NCI-H187 (cell line): ENCODE measurements at regions not wholly inside any gene's neighbourhood (a gene's known extent, or its start where the extent isn't known, plus 50 kb on each side); places are given as distances from the start of the nearest gene placed in this dataset.

Experiments
- DNase-seq, 2 experiments: peaks; one replicate each; lab custom pipeline; 2025; lab: John Stamatoyannopoulos, UW

DNA sequence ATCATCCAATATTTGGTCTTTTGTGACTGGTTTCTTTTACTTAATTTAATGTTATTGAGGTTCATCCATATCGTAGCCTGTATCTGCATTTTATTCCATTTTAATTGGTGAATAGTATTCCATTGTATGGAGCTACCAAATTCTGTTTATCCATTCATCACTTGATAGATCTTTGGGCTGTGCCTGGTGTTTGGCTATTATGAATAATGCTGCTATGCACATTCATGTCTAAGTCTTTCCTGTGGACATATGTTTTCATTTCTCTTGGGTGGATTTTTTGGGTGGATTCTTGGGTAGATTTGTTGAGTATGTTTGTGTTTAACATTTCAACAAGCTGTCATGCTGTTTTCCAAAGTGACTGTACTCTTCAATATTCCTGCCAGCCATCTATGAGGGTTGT lies 52.5 kb upstream of the NEDD4L start:
- DNase-seq: no peak

DNA sequence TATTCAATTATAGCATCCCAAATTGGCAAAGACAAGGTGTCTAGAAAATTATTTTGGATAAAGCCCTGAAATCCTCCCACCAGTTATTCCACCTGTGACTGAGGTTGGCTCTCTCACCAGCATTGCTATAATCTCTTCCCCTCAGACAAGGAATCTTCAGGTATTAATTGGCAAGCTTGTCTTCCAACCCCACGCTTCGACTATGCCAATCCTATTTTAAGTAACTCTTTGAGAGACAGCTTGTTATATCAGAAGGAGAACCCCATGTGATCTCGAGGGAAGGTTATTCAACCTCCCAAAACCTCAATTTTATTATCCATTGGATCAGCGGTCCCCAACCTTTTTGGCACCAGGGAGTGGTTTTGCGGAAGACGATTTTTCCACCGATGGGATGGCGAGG lies 54.5 kb upstream of the NEDD4L start:
- no peak for DNase-seq

DNA sequence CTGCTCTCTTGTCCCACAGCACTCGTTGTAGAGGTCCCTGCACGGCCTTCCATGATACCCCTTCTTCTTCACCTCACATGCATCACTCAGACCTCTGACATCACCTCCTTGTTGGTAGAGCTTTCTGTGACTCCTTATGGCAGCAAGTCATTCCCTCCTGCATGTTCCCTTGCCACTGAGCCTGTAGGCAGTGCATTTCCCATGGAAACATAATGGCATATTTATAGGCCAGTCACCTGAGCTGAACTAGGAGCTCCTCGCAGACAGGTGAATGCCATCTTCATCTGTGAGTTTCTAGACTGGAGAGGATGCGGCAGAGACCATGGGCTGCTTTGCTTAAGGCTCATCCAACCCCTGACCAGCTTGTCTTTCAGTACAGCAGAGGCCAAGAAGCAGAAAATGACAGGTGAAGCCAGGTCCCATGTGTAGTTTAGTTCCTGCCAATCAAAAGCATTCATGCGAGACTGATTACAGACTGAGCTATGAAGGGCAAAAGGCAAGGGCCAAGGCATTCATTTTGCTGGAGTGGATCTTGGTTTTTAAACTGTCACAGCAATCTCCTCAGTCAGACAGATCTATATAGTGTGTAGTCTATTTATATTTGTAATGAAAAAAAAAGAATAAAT lies 59.4 kb upstream of the NEDD4L start:
- peak; percentile 57 to 60 for DNase-seq

DNA sequence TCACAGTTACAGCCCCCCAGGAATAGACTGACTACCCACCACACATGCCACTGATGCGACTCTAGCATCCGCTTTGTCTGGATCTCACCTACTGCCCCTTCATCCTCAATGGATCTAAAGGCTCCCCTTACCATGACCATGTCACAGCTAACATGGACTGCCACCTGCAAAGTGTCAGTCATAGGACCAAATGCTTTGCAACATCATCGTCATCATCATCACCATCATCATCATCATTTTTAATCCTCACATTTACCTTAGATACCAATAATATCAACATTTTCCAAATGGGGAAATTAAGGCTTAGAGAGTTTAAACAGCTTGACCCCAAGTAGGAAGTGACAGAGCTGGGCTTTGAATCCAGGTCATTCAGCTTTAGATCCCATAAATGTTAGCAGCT lies 60.1 kb upstream of the NEDD4L start:
- DNase-seq: no peak

DNA sequence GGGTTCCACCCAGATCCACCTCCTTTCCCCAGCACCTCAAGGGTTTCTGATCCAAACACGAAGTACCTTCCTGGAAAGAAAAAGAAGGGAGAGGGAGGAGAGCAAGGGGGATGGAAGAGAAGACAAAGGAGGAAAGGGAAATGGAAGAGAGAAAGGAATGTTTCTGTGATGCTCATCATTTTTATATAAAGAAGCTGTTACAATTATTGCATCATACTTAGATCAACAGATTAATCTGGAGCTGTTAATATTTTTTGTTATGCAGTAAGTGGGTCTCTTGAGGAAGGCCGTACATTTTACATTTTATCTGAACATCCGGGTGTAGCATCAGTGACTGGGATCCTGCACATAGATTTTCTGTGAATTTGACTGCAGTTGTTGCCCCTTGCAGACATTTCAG lies 60.6 kb upstream of the NEDD4L start:
- DNase-seq: no peak

DNA sequence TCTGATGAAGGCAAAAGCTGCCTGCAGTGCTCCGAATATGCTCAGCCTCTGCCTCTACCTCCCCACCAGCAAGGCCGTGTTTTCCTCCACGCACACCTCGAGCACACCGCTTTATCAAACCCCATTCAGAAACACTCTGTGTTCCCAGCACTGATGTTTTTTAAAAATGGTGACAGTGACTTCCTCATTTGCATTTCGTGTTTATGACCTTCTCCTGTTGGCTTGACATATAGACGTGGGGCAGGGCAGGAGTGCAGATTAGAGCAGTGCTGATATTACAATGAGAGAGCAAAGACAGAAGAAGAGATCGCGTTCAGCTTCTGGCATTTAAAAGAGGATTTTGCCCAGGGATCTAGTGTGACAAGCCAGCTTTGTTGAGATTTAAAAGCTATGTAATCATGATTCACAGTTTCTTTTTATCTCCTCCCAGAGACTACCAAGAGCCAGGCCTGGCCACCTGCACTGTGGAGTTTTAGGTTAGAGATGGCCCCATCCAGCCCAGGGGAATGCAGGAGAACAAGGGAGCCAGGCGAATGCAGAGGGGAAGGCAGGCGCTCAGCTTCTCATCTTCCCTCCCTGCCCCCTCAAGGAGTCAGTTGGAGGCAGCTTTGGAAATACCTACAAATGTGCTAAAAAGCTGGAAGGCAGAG lies 61.5 kb upstream of the NEDD4L start:
- no peak for DNase-seq

DNA sequence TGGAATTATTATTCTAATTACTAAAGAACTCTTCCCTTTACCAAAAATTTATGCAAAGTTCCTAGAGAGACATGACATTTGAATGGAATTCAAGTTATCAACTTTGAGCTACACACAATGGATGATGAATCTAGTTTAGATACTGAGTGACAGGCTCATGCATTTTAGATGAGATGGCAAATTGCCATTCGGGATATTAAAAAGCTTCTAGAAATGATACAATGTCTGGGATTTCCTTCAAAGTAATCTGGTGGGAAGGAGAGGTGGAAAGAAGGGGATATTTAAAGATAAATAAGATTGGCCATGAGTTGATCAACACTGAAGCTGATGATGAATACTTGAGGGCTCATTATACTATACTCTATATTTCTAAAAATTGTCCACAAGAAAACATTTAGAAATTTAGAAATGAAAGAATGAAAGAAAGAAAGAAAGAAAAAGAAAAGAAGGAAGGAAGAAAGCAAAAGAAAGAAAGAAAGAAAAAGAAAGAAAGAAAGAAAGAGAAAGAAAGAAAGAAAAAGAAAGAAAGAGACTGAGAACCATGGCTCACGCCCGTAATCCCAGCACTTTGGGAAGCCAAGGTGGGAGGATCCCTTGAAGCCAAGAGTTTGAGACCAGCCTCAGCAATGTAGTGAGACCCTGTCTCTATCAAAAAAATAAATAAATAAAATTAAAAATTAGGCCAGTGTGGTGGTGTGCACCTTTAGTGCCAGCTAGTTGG lies 62.6 kb upstream of the NEDD4L start:
- DNase-seq: no peak

DNA sequence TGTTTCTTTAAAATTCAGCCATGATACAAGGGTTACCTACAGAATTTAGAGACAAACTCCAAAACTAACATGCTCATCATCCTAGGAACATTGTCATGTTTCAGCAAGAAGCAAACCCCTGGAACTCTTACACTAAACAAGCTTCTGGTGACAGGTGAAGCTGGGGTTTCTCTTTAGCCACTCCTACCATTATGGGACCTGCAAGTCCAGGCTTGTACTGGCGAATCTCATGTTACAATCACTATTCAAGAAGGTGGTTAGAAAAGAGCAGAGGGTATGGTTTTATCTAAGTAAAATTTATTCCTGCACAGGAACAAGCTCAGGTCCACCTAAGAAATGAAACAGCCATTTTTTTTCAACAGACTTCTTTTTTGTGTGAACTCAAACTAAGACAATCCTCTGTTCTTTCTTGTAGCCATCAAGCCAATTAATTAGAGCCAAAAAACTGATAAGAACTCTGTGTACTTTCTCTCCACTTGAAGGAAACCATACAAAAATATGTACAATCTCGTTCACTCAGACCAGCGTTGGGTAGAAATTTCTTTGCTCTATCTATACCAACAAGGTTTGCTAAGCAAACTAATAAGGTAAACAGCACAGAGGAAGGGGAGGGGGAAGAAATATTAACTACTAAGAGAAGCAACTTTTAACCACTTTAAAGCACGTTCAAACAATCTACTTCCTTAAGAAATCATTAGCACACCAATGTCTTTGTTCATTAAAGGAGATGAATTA lies 63.3 kb upstream of the NEDD4L start:
- DNase-seq: peak; percentile 30 to 76

DNA sequence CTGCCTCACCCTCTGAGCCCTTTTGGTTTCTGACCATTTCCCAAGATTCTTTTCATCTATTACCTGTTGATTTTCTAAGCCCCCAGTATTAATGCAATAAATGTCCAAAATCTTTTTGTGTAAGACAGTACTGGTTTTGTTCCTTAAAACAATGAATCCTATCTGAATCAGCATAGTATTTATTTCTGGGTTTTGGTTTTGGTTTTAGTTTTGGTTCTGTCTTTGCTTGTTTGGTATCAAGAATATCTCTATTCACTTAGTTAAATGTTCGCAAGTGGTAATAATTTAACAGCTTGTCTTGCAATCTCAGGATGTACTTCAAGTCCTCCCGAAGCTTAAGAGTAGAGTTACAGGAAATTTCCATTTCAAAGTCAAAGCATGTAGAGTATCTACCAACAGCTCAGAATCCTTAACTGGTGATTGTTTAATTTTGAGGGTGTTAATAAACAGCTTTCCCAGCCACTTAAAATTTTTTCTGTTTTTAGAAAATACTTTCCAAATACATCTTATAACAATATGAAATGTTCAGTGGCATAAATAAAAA lies 67.7 kb upstream of the NEDD4L start:
- no peak for DNase-seq

DNA sequence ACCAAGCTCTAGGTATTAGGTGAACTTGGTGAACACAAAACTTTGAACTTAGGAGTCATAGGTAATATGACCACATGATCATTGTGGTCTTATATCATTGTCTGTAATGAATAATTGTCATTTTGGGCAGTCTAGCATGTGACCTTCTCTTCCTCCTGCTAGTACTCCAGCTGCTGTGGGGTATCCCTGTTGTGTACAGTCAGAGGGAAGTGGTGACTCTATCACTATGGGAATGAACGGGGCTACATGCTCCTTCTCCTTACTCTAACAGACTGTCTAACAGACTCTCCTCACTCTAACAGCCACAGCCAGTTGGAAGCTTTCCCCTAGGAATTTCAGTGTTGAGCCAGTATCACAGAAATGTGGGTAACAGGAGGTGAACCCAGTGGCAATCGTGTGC lies 68.2 kb upstream of the NEDD4L start:
- DNase-seq: no peak

DNA sequence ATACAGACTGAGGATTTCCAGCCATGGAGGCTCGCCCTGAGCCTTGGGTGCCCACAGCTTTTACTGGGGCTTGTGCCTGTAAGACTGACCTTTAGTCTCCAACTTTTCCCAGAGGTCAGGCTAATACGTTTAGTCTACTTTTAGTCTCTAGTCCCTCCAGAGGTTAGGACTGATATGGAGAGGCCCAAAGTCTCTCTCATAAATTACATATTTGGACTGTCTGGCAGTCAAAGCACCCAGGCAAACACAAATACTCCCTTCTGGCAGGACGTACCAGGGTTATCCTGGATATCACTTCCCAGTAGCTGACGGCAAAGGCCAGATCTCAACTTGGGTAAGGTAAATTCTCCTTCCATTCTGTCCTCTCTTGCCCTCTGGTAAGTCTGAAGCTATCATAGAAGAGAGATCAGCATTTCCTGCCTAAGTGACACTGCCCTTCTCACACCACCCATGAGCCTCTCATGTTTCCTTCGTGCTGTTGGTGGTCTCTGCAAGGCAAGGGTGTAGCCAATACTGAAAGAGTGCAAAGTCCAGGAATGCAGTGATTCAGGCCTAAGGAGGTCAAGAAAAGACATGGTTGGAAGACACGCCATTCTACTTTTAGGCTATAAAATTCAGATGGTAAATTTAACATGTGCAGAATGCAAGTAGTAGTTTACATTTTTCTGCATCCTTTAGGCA lies 69.3 kb upstream of the NEDD4L start:
- no peak for DNase-seq

DNA sequence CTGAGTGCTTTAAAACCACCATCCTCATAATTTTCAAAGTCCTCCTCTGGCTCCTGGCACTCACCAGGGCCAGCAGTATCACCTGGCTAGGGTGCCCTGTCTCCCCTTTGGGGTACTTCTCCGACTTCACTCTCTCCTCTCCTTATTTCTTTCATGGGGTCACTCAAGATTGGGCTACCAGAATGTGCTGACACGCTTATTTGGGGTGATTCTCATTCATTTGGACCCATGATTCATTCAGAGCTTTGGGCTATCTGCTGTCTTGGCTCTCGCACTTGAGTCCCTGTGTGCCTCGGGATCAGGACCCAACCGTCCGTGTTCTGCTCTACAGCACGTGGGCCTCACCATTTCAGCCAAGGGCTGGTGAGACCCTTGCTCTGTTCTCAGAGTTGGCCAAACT lies 70.1 kb upstream of the NEDD4L start:
- no peak for DNase-seq

DNA sequence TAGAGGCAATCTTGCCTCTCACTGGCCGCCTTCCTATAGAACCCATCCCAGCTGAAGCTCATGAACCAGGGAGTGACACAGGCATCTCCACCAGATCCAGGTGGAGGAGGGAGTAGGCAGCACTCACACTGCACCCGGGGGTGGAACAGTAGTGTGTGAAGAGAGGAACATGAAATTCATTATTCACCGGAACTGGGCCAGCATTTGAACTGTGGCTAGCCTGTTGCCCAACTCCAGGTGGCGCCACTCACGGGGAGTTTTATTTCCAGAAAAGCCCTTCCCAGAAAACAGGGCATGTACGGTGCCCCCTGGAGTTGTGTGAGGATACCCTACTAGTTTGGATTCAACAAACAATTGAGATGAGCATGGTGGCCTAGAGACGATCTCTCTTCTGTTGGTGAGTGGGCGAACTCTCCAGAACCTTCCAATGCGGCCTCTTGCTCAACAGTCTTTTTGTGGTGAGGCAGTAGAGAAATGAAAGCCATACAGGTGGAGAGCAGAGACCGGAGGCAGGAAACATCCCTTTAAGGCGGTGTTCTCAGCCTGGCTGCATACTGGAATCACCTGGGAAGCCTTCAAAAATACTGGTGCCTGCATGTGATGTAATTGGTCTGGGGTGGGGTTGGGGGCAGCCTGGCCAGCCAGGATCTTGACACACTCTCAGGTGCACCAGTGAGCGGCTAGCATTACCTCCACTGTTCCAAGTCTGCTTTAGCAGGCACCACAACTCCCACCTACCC lies 73.5 kb upstream of the NEDD4L start:
- DNase-seq: no peak

DNA sequence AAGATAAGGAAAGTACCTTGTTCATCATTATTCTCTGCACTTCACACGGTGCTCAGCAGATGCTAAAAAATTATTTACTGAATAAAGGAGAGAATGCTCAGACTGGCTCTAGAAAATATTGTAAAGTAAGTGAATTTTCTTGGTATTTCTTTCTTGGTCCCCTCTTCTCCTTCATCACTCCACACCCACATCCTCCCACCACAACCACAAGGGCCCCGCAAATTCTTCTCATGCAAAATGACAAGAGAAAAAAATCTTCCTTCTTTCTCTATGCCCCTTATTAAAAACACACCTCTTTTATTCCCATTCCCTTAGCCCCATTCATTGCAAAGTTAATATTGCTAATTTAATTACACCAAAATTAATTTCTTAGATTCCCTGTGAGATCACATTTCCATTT lies 74.2 kb upstream of the NEDD4L start:
- no peak for DNase-seq

DNA sequence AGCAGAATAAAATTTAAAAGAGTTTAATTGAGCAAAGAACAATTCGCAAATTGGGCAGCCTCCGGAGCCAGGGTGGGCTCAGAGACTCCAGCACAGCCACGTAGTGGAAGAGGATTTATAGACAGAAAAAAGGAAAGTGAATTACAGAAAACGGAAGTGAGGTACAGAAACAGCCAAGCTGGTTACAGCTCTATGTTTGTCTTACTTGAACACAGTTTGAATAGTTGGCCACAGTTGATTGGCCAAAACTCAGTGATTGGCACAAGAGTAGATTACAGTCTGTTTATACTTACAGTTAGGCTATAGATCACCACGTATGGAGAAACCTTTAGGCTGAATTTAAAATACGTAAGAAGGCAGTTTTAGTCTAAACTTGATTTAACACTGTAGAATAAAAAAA lies 78.8 kb upstream of the NEDD4L start:
- DNase-seq: no peak

DNA sequence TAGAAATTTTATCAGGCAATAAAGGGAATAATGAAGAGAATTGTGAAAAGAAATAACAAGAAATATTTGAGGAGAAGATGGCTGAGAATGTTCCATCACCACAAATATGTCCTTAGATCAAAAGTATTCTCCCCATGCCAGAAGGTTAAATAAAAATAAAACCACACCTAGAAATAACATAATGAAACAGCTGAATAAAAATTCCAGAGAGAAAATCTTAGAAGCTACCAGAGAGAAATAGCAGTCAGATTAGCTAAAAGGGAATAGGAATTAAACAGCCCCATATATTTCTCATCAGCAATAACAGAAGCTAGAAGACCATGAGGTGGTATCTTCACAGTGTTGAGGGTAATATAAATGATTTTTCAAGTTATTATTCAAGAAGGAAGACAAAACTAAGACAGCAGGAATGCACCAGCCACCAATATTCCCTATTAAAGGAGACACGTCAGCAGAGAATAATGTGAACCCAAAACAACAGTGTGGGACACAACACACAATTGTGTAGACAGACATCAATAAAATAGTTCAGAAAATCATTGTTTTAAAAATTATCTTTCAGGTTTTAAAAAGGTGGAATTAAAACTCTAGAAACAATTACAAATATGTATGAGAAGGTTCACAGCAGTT lies 82.0 kb upstream of the NEDD4L start:
- no peak for DNase-seq

DNA sequence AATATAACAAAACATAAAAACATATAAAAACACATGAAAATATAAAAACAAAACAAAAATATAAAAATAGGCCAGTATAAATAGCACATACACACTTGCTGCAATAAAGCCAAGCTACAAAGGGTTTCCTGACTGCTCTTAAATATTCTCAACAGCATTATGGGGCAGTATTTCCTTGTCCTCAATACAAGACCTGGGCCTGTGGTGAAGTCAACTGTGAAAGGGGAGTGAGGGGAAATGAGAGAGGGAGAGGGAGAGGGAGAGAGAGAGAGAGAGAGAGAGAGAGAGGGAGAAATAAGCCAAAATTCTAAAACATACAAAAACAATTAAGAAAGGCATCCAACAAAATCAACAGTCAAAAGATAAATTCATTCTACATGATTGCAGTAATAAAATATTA lies 82.6 kb upstream of the NEDD4L start:
- DNase-seq: no peak

DNA sequence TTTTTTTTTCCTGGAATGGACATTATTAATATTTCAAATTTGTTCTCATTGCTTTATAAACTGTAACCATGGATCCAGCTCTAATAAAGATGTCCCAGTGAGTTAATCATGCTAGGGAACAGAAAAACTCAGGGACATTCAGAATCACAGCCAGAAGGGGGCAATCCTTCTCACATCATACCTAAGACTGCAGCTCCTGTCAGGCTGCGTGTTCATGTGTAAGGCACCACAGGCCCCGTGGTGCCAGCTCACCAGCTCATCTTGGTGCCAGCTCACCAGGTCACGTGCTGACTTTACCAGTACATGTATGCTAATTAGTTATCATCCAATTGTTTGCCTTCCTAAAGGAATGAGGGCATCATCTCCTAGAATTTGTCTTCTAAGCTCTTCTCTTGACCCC lies 84.7 kb upstream of the NEDD4L start:
- no peak for DNase-seq

DNA sequence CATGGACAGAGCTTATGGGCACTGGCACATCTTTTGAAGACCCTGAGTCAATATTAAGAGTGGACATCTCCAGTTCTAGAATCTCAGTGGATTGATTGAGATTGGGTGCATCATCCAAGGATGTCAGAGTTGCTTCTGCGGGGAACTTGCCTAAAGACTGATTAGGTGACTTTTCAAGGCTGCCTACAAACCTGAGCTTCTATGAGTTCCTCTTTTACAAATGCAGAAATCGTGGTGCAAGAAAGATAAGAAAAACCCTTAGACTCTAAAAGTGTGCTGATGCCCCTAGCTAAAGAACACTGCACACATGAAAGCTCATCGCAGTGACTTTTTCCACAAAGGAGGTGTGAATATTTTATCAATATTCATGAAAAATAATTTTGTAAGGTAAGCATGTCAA lies 86.8 kb upstream of the NEDD4L start:
- DNase-seq: no peak

DNA sequence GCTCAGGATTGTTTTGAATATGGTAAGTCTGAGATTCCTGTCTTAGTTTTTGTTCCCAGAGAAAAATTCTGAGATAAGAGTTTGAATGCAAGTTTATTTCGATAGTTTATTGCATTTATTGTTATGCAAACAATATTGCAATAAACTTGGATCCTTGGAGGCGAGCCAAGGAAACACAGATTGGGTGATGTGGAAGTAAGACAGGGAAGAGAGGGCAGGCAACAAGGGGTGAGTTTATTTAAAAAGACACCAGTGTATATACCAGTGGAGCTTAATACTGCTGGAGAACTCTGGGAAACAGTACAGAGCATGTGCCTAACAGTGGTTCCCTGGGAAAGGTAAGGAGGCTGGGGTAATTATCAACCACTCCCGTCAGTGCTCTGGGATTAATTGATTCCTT lies 87.5 kb upstream of the NEDD4L start:
- DNase-seq: no peak

DNA sequence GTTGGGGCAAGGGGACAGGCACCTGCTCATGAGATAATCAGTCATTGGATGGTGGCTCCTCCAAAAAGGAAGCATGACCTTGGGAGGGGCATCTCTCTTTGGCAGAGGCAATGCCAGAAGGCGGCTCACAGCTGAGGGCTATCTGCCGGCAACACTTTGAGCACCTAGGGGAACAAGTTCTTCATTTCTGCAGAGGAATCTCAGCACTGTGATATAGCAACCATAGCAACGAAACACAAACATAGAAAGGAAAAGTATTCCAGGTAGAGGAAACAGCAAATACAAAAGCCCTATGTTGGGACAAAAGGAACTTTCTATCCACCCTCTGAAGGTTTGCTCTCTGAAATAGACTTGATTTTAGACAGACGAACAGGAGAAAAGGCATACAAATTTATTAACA lies 89.1 kb upstream of the NEDD4L start:
- no peak for DNase-seq
